ENCODE measurements at regions not wholly inside any gene's neighbourhood (a gene's known extent, or its start where the extent isn't known, plus 50 kb on each side); places are given as distances from the start of the nearest gene placed in this dataset.

DNA sequence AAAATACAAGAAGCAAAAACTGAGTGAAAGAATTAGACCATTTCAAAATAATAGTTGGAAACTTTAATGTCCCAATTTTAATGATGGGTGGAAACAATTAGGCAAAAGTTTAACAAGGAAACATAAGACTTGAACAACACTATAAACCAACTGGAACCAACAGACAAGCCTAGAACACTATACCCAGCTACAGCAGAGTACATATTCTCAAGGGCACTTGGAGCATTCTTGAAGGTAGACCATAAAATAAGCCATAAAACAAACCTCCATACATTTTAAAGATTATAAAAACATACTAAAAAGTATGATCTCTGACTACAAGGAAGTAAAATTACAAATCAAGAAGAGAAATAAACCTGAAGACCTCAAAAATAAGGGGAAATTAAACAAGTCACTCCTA is 616.7 kb downstream of the SUCLG1 start:
- H3K9me3 ChIP-seq (ENCODE audit: control insufficient read depth, insufficient read depth, low read length) = no peaks in the 10 kb centered on the region
- no peaks in the 10 kb centered on the region for H3K36me3 ChIP-seq (ENCODE audit: control insufficient read depth, insufficient read depth, low read length)
- no peak overlapping the region for H3K4me3 ChIP-seq (ENCODE audit: low read length)
- H3K27me3 ChIP-seq (ENCODE audit: control insufficient read depth, insufficient read depth, low read length) = no peaks in the 10 kb centered on the region
- ATAC-seq = no peak
- no peak overlapping the region for H3K27ac ChIP-seq (ENCODE audit: low read length)
- Mint-ChIP-seq H3K27ac (no peak overlapping the region), H3K27me3 (ENCODE audit: low read depth in 2 of 2) (no peaks in the 10 kb centered on the region), H3K36me3 (no peaks in the 10 kb centered on the region), H3K9me3 (peaks cover 5 to 6% of the 10 kb centered on the region in 2 donors), H3K4me3 (no peak overlapping the region), H3K4me1 (no peaks in the 10 kb centered on the region)
- DNase-seq = no peak
- intact Hi-C loops (cut with micrococcal nuclease) = no loop called here
- TF ChIP-seq, protein P1, sequence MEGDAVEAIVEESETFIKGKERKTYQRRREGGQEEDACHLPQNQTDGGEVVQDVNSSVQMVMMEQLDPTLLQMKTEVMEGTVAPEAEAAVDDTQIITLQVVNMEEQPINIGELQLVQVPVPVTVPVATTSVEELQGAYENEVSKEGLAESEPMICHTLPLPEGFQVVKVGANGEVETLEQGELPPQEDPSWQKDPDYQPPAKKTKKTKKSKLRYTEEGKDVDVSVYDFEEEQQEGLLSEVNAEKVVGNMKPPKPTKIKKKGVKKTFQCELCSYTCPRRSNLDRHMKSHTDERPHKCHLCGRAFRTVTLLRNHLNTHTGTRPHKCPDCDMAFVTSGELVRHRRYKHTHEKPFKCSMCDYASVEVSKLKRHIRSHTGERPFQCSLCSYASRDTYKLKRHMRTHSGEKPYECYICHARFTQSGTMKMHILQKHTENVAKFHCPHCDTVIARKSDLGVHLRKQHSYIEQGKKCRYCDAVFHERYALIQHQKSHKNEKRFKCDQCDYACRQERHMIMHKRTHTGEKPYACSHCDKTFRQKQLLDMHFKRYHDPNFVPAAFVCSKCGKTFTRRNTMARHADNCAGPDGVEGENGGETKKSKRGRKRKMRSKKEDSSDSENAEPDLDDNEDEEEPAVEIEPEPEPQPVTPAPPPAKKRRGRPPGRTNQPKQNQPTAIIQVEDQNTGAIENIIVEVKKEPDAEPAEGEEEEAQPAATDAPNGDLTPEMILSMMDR (IDR thresholded peaks at IDR 0.05) = no peak
- no peaks in the 10 kb centered on the region for H3K4me1 ChIP-seq (ENCODE audit: control insufficient read depth, insufficient read depth, low read length)

DNA sequence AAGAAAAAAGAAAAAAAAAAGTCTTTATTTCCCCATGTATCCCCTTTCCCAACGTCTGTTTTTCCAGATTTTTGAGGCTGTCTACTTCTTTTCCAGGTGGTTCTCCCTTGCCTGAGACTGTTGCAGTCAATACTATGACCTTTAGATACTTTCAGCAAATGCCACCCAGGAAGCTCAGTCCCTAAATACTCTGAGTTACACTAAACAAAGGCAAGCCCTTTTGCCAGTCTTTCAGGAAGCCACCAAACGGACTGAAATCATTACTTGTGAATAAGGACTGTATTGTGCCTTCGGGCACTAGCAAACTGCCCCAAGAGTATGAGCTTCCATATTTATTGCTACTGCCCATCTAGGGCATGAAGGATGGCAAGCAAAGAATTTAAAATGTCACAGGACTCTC is 621.3 kb downstream of the SUCLG1 start:
- H3K9me3 Mint-ChIP-seq = peaks cover 7 to 8% of the 10 kb centered on the region in 2 donors
- Histone ChIP-seq H3K9me3 (ENCODE audit: control insufficient read depth, insufficient read depth, low read length) (no peaks in the 10 kb centered on the region), H3K36me3 (ENCODE audit: control insufficient read depth, insufficient read depth, low read length) (no peaks in the 10 kb centered on the region), H3K4me3 (ENCODE audit: low read length) (no peak overlapping the region), H3K27me3 (ENCODE audit: control insufficient read depth, insufficient read depth, low read length) (no peaks in the 10 kb centered on the region), H3K27ac (ENCODE audit: low read length) (no peak overlapping the region), H3K4me1 (ENCODE audit: control insufficient read depth, insufficient read depth, low read length) (no peaks in the 10 kb centered on the region)
- WGBS (ENCODE audit: insufficient coverage) = 62% methylated on average over 3 of the region's 3 CpGs
- DNase-seq (no peak), ATAC-seq (no peak)
- H3K36me3 Mint-ChIP-seq = no peaks in the 10 kb centered on the region
- H3K4me1 Mint-ChIP-seq = no peaks in the 10 kb centered on the region
- H3K27me3 Mint-ChIP-seq (ENCODE audit: low read depth in 2 of 2) = no peaks in the 10 kb centered on the region
- intact Hi-C loops (cut with micrococcal nuclease) = no loop called here
- TF ChIP-seq, protein P1 (IDR thresholded peaks at IDR 0.05) = no peak
- H3K4me3 Mint-ChIP-seq = no peak overlapping the region
- H3K27ac Mint-ChIP-seq = no peak overlapping the region

DNA sequence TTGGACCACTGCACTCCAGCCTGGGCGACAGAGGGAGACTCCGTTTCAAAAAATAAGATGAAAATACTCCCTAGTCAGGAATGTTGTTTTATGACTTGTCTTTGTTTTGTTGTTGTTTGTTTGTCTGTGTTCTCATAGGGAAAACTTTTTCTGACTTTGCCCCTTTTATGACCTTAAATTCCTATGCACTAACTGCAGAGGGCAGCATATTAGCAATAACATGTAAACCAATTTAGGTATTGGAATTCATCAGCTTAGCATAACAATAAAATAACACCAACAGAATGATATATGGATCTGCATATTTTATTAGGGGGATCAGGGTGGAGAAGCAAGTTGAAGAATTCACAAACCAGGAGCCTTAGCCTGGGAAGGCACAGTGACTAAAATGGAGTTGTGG is 631.5 kb downstream of the SUCLG1 start:
- no peaks in the 10 kb centered on the region for H3K4me1 Mint-ChIP-seq
- peaks cover 7% of the 10 kb centered on the region for H3K9me3 ChIP-seq (ENCODE audit: control insufficient read depth, insufficient read depth, low read length)
- no peak for ATAC-seq
- WGBS (ENCODE audit: insufficient coverage) = 100% methylated on average over 2 of the region's 2 CpGs
- H3K4me3 ChIP-seq (ENCODE audit: low read length) = no peak overlapping the region
- no peak overlapping the region for H3K27ac ChIP-seq (ENCODE audit: low read length)
- H3K36me3 ChIP-seq (ENCODE audit: control insufficient read depth, insufficient read depth, low read length) = no peaks in the 10 kb centered on the region
- H3K9me3 Mint-ChIP-seq = peaks cover under 1 to 9% of the 10 kb centered on the region in 2 donors
- H3K36me3 Mint-ChIP-seq = no peaks in the 10 kb centered on the region
- DNase-seq = no peak
- TF ChIP-seq, protein P1 (IDR thresholded peaks at IDR 0.05) = no peak
- no peaks in the 10 kb centered on the region for H3K27me3 Mint-ChIP-seq (ENCODE audit: low read depth in 2 of 2)
- no peak overlapping the region for H3K27ac Mint-ChIP-seq
- H3K4me1 ChIP-seq (ENCODE audit: control insufficient read depth, insufficient read depth, low read length) = no peaks in the 10 kb centered on the region
- intact Hi-C loops (cut with micrococcal nuclease) = no loop called here
- no peak overlapping the region for H3K4me3 Mint-ChIP-seq
- H3K27me3 ChIP-seq (ENCODE audit: control insufficient read depth, insufficient read depth, low read length) = no peaks in the 10 kb centered on the region

DNA sequence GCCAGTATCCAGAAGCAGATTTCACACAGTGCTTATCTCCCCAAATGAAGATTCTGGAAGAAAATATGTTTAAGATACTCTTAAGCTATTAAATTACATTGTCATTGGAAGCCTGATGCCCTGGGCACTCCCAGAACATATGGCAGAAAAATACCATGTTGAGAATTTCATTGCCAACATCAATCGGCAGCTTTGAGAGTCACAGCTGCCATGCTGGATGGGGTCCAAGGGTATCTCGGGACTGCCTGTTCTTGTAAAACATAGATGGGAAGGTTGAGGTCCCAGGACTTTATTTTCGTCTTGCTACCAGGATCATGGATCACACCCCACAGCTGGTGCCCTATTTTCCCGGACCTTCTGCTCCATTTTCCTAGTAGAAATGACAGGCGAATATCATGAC is 632.5 kb downstream of the SUCLG1 start:
- Histone ChIP-seq H3K27ac (ENCODE audit: low read length) (no peak overlapping the region), H3K4me1 (ENCODE audit: control insufficient read depth, insufficient read depth, low read length) (no peaks in the 10 kb centered on the region), H3K36me3 (ENCODE audit: control insufficient read depth, insufficient read depth, low read length) (no peaks in the 10 kb centered on the region), H3K4me3 (ENCODE audit: low read length) (no peak overlapping the region), H3K9me3 (ENCODE audit: control insufficient read depth, insufficient read depth, low read length) (peaks cover 7% of the 10 kb centered on the region), H3K27me3 (ENCODE audit: control insufficient read depth, insufficient read depth, low read length) (no peaks in the 10 kb centered on the region)
- H3K4me3 Mint-ChIP-seq = no peak overlapping the region
- no peaks in the 10 kb centered on the region for H3K27me3 Mint-ChIP-seq (ENCODE audit: low read depth in 2 of 2)
- no peaks in the 10 kb centered on the region for H3K36me3 Mint-ChIP-seq
- intact Hi-C loops (cut with micrococcal nuclease) = no loop called here
- TF ChIP-seq, protein P1 (IDR thresholded peaks at IDR 0.05) = no peak
- no peak for DNase-seq
- H3K4me1 Mint-ChIP-seq = no peaks in the 10 kb centered on the region
- no peak overlapping the region for H3K27ac Mint-ChIP-seq
- WGBS (ENCODE audit: insufficient coverage) = 86% methylated on average over 5 of the region's 5 CpGs
- H3K9me3 Mint-ChIP-seq = peaks cover 8 to 10% of the 10 kb centered on the region in 2 donors
- no peak for ATAC-seq

Data from natural killer cell (primary cell).